HG03378 (cell line): ENCODE measurements at regions not wholly inside any gene's neighbourhood (a gene's known extent, or its start where the extent isn't known, plus 50 kb on each side); places are given as distances from the start of the nearest gene placed in this dataset.
"Not testable (repeated sequence)": the region's sequence is repeated elsewhere in the genome, so short reads cannot be mapped to it uniquely, and the experiment has no call there.

Experiments
- ATAC-seq: cut with Tn5 transposase; IDR thresholded peaks from one replicate; pipeline ENCODE4 v1.9.1; 2021; ENCODE audit warnings: mild to moderate bottlenecking, moderate library complexity; ENCODE audit not compliant: unreplicated experiment

DNA sequence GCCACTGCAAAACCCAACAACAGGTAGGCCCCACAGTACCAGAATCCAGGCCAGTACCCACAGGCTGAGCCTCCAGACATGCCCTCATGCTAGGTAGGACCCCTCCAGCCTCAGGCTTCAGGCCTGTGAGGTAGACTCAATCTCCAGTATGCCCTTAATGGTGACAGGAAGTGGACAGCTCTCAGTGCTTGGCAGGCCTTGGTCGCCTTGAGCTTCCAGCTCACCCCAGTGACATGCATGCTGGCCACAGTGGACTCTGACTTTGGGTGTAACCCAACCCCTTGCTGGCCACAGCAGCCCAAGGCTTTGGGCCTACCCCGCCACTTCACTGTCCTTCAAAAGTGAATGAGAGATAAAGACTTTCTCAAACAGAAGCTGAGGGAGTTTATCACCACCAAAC is 324.2 kb downstream of the ANTXR2 start:
- ATAC-seq = no peak

GRCh38 chr4:79747252-79747651 is 325.8 kb downstream of the ANTXR2 start:
- ATAC-seq = no peak

GRCh38 chr4:79743014-79743413 is 330.0 kb downstream of the ANTXR2 start:
- ATAC-seq = no peak

DNA sequence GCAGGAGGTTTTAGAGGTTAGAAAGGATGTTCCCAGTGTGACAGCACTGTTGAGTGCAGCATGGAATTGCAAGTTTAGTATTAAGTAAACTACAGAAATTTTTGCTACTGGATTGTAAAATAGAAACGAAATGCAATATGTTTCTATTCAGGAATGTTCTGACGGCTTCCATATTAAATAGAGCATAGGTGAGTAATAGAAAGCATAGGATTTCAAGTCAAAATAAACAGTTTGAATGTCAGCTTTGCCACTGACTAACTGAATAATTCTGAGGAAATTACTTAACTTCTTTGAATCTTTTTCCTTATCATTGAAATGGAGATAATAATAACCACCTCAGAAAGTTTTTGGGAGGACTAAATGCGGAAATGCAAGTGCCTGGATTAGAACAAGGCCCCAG is 331.9 kb upstream of the GK2 start:
- no peak for ATAC-seq

DNA sequence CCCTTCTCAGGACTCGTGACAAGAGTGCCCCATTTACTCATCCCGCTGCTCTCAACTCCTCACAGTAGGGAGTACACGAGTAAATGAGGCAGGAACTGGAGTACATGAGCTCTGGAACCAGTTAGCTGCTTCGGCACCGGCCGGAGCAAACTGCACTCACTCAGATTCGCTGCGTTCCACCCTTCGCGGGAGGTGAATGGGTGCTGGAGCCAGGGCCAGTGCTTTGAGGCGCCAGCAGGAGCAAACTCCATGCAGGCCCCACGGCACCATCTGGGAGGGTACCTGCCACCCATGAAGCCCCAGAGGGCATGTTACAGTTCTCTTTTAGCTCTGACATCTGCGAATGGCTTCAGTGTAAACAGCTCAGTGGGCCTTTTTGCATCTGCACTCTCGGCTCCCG is 315.5 kb upstream of the GK2 start:
- ATAC-seq = no peak

DNA sequence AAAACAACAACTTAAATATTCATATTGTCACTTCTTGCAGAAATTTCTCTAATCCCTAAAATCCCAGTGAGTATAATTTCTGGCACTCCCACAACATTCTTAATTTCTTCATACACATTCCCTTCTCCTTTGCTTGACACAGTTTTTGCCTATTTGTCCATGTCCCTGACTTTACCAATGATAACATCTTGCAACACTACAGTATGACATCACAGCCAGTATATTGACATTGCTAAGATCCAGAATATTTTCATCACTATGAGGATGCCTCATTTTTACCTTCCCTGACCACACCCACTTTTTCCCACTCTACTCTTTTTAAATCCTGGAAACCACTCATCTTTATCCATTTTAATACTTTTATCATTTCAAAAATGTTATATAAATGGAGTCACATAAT is 292.3 kb upstream of the GK2 start:
- ATAC-seq = no peak

- ATAC-seq = no peak
Observed at GRCh38 chr4:79697444-79697843, 289.4 kb upstream of the GK2 start.

GRCh38 chr4:79696534-79696933 is 288.5 kb upstream of the GK2 start:
- ATAC-seq = not testable (repeated sequence)

GRCh38 chr4:79695848-79696247 is 287.8 kb upstream of the GK2 start:
- ATAC-seq = no peak

GRCh38 chr4:79689740-79690139 is 281.7 kb upstream of the GK2 start:
- no peak for ATAC-seq

GRCh38 chr4:79688691-79689090 is 280.7 kb upstream of the GK2 start:
- ATAC-seq = no peak

- no peak for ATAC-seq
Observed at GRCh38 chr4:79687006-79687405, 279.0 kb upstream of the GK2 start.

- no peak for ATAC-seq
Observed at GRCh38 chr4:79685542-79685941, 277.5 kb upstream of the GK2 start.

- ATAC-seq = no peak
Observed at GRCh38 chr4:79684516-79684915, 276.5 kb upstream of the GK2 start.

DNA sequence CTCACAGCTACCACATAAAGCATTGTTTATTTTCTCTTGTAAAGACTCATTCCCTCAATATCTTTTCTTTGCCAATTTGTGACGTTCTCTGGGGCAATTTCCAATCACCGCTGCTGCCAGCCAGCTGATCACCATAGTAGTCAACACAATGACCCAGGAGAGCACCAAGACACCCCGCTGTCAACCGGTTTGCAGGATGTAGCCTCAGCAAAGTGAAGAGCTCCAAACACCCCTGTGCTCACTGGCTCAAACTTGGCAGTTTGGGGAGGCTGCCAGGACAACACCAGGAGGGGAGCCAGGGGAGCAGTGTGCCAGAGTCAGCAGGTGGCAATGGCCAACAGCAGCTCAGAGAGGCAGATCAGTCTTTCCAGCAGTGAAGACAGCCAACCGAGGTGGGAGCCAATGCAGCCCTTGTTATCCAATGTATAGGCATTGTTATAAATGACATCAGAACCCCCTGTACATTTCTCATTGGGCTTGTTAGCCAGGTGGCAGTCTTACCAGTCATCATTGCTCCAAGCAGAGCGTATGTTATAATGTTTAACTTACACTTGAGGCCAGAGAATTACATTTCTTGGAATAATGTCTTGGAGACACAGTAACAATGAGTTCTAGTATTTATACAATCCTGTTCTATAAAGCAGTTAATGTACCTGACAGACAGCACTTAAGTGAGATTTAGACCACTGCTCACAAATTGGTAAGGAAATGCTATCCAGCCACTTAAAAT is 274.9 kb upstream of the GK2 start:
- no peak for ATAC-seq

GRCh38 chr4:79682161-79682560 is 274.1 kb upstream of the GK2 start:
- ATAC-seq = no peak

DNA sequence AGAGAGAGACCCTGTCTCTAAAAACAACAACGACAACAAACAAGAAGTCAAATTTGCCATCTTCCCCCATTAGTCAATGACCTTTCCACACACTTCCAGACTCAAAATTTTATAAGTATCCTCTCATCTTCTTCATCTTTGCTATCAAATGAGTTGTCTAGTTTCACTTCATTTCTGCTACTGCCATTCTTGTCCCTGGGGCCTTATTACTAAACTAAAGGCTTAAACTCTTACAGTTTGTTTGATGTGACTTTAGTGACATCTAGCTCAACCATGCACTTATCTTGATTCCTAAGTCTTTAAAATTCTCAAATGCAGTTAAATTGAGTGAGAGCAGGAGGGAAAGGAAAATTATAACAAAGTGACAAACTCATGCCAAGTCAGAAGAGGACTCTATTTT is 271.8 kb upstream of the GK2 start:
- ATAC-seq = no peak

GRCh38 chr4:79678472-79679202 is 270.6 kb upstream of the GK2 start:
- ATAC-seq = no peak

DNA sequence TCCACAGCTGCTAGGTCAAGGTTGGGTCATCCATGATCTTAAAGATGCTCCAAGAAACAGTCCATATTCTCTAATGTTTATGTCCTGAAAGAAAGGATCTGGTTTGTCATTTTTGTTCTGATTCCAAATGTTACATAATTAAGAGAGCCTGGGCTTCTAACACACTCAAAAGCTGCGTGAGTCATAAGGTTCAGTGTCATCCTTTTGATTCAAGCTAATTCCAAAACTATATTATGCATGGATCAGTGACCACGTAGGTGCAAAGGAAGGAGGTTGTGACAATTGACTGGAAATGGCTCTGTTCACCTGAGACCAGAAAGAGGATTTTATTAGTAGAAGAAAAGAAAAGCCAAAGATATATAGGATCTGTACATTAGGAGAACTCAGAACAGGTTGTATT is 268.7 kb upstream of the GK2 start:
- ATAC-seq = no peak

DNA sequence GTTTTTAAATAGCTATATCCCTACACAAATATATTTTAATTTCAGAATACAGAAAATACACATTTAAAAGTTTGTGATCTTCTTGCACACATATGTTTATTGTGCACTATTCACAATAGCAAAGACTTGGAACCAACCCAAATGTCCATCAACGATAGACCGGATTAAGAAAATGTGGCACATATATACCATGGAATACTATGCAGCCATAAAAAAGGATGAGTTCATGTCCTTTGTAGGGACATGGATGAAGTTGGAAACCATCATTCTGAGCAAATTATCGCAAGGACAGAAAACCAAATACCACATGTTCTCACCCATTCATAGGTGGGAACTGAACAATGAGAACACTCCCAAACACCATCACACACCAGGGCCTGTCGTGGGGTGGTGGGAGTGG is 266.9 kb upstream of the GK2 start:
- ATAC-seq = not testable (repeated sequence)

DNA sequence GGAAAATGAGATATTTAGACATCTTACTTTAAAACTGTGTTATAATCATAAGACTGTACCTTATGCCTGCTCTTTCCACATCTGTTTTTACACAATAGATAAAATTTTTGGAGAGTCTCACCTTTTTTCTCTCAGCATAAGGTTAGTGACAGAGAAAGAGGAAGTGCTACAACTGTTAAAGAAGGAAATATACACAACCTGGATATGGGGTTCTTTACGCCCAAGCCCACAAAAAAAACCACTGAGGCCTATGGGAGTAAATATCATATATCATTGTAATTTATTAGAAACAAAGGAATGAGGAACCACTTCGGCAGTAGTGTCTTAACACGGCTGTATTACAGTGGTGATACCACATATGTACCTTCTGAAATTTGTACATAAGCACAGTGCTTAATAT is 265.9 kb upstream of the GK2 start:
- no peak for ATAC-seq

DNA sequence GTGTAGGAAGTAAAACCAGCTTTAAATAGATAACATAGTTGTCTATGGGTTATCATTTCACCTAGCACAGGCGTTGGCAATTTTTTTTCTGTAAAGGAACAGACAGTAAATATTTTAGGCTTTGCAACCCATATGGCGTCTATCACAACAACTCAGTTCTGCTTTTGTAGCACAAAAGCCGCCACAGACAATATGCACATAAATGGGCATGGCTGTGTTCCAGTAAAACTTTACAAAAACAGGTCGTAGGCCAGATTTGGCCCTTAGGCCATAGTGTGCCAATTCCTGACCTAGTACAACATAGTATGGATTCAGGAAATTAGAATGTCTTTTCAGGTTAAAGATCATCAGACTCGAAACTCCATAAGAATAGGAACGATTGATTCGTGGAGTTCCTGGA is 265.3 kb upstream of the GK2 start:
- ATAC-seq = no peak

GRCh38 chr4:79666875-79667274 is 258.8 kb upstream of the GK2 start:
- ATAC-seq = no peak
